ENCODE measurements at regions not wholly inside any gene's neighbourhood (a gene's known extent, or its start where the extent isn't known, plus 50 kb on each side); places are given as distances from the start of the nearest gene placed in this dataset.

GRCh38 chr2:198417836-198418235 lies 613.4 kb downstream of the PLCL1 start:
- H3K27me3 ChIP-seq (ENCODE audit: low read depth, low read length), result no peaks in the 10 kb centered on the region

GRCh38 chr2:198414976-198415375 lies 610.6 kb downstream of the PLCL1 start:
- Histone ChIP-seq H3K4me3 (ENCODE audit: low read length) (no peak overlapping the region), H3K36me3 (replicated peaks; ENCODE audit: low read depth, low read length) (no peaks in the 10 kb centered on the region), H3K9ac (ENCODE audit: low read length) (no peak overlapping the region), H3K4me1 (ENCODE audit: low read length) (no peaks in the 10 kb centered on the region), H3K9me3 (ENCODE audit: insufficient read depth, low read length) (no peaks in the 10 kb centered on the region), H3K4me2 (ENCODE audit: low read length) (no peak overlapping the region), H3K27ac (ENCODE audit: low read length) (no peak overlapping the region), H3K79me2 (ENCODE audit: low read length) (no peaks in the 10 kb centered on the region), H2AFZ (ENCODE audit: low read depth, low read length) (no peak overlapping the region), H3K27me3 (ENCODE audit: low read depth, low read length) (no peaks in the 10 kb centered on the region), H4K20me1 (ENCODE audit: insufficient read depth, low read length) (no peaks in the 10 kb centered on the region)
- TF ChIP-seq CTCF (IDR thresholded peaks at IDR 0.05; ENCODE audit: low read depth, low read length) (no peak), EZH2phosphoT487 (IDR thresholded peaks at IDR 0.05; ENCODE audit: low read depth) (no peak)

More at GRCh38 chr2:198417836-198418235, 613.4 kb downstream of the PLCL1 start:
- no peak overlapping the region for H3K9ac ChIP-seq (ENCODE audit: low read length)
- no peaks in the 10 kb centered on the region for H3K79me2 ChIP-seq (ENCODE audit: low read length)
- no peak overlapping the region for H3K4me2 ChIP-seq (ENCODE audit: low read length)
- no peak overlapping the region for H3K4me3 ChIP-seq (ENCODE audit: low read length)
- no peaks in the 10 kb centered on the region for H3K36me3 ChIP-seq (replicated peaks; ENCODE audit: low read depth, low read length)
- no peak overlapping the region for H2AFZ ChIP-seq (ENCODE audit: low read depth, low read length)
- no peaks in the 10 kb centered on the region for H4K20me1 ChIP-seq (ENCODE audit: insufficient read depth, low read length)
- no peaks in the 10 kb centered on the region for H3K9me3 ChIP-seq (ENCODE audit: insufficient read depth, low read length)
- TF ChIP-seq CTCF (IDR thresholded peaks at IDR 0.05; ENCODE audit: low read depth, low read length) (no peak), EZH2phosphoT487 (IDR thresholded peaks at IDR 0.05; ENCODE audit: low read depth) (no peak)
- H3K27ac ChIP-seq (ENCODE audit: low read length), result no peak overlapping the region
- H3K4me1 ChIP-seq (ENCODE audit: low read length), result no peaks in the 10 kb centered on the region

- Histone ChIP-seq H3K27me3 (ENCODE audit: low read depth, low read length) (peaks cover 7% of the 10 kb centered on the region), H3K4me2 (ENCODE audit: low read length) (no peak overlapping the region), H2AFZ (ENCODE audit: low read depth, low read length) (no peak overlapping the region), H3K36me3 (replicated peaks; ENCODE audit: low read depth, low read length) (no peaks in the 10 kb centered on the region), H3K9ac (ENCODE audit: low read length) (no peak overlapping the region), H3K4me1 (ENCODE audit: low read length) (no peaks in the 10 kb centered on the region), H3K9me3 (ENCODE audit: insufficient read depth, low read length) (no peaks in the 10 kb centered on the region), H4K20me1 (ENCODE audit: insufficient read depth, low read length) (no peaks in the 10 kb centered on the region), H3K79me2 (ENCODE audit: low read length) (no peaks in the 10 kb centered on the region), H3K27ac (ENCODE audit: low read length) (no peak overlapping the region), H3K4me3 (ENCODE audit: low read length) (no peak overlapping the region)
- no peak for TF ChIP-seq EZH2phosphoT487 (IDR thresholded peaks at IDR 0.05; ENCODE audit: low read depth)
These were observed 607.5 kb downstream of the PLCL1 start for GRCh38 chr2:198411936-198412335.

GRCh38 chr2:198408171-198408570 lies 603.8 kb downstream of the PLCL1 start:
- H3K36me3 ChIP-seq (replicated peaks; ENCODE audit: low read depth, low read length), result no peaks in the 10 kb centered on the region
- TF ChIP-seq EZH2phosphoT487 (IDR thresholded peaks at IDR 0.05; ENCODE audit: low read depth), result no peak
- TF ChIP-seq CTCF (IDR thresholded peaks at IDR 0.05; ENCODE audit: low read depth, low read length), result no peak
- H3K9ac ChIP-seq (ENCODE audit: low read length), result no peak overlapping the region
- H3K27me3 ChIP-seq (ENCODE audit: low read depth, low read length), result peaks cover 15% of the 10 kb centered on the region
- H3K9me3 ChIP-seq (ENCODE audit: insufficient read depth, low read length), result no peaks in the 10 kb centered on the region
- H3K79me2 ChIP-seq (ENCODE audit: low read length), result no peaks in the 10 kb centered on the region
- no peaks in the 10 kb centered on the region for H4K20me1 ChIP-seq (ENCODE audit: insufficient read depth, low read length)
- no peak overlapping the region for H3K4me3 ChIP-seq (ENCODE audit: low read length)
- no peak overlapping the region for H3K27ac ChIP-seq (ENCODE audit: low read length)
- no peaks in the 10 kb centered on the region for H3K4me1 ChIP-seq (ENCODE audit: low read length)
- H3K4me2 ChIP-seq (ENCODE audit: low read length), result no peak overlapping the region
- H2AFZ ChIP-seq (ENCODE audit: low read depth, low read length), result no peak overlapping the region

GRCh38 chr2:198405311-198405710 lies 600.9 kb downstream of the PLCL1 start:
- no peak for TF ChIP-seq CTCF (IDR thresholded peaks at IDR 0.05; ENCODE audit: low read depth, low read length)
- TF ChIP-seq EZH2phosphoT487 (IDR thresholded peaks at IDR 0.05; ENCODE audit: low read depth), result no peak
- peaks cover 23% of the 10 kb centered on the region for H3K27me3 ChIP-seq (ENCODE audit: low read depth, low read length)
- H3K9me3 ChIP-seq (ENCODE audit: insufficient read depth, low read length), result no peaks in the 10 kb centered on the region
- no peak overlapping the region for H3K27ac ChIP-seq (ENCODE audit: low read length)
- no peak overlapping the region for H2AFZ ChIP-seq (ENCODE audit: low read depth, low read length)
- no peaks in the 10 kb centered on the region for H3K4me1 ChIP-seq (ENCODE audit: low read length)
- no peak overlapping the region for H3K4me3 ChIP-seq (ENCODE audit: low read length)
- no peak overlapping the region for H3K9ac ChIP-seq (ENCODE audit: low read length)
- no peaks in the 10 kb centered on the region for H3K36me3 ChIP-seq (replicated peaks; ENCODE audit: low read depth, low read length)
- no peaks in the 10 kb centered on the region for H4K20me1 ChIP-seq (ENCODE audit: insufficient read depth, low read length)
- no peaks in the 10 kb centered on the region for H3K79me2 ChIP-seq (ENCODE audit: low read length)
- H3K4me2 ChIP-seq (ENCODE audit: low read length), result no peak overlapping the region

Data from OCI-LY3 (cell line).